ENCODE measurements at regions not wholly inside any gene's neighbourhood (a gene's known extent, or its start where the extent isn't known, plus 50 kb on each side); places are given as distances from the start of the nearest gene placed in this dataset.

- Histone ChIP-seq H3K4me3 (no peak overlapping the region), H3K27ac (no peak overlapping the region), H3K27me3 (peaks cover 100% of the 10 kb centered on the region), H3K36me3 (no peaks in the 10 kb centered on the region), H3K9me3 (ENCODE audit: low read depth) (no peaks in the 10 kb centered on the region), H3K4me1 (ENCODE audit: low read depth) (no peaks in the 10 kb centered on the region)
- TF ChIP-seq CTCF (IDR thresholded peaks at IDR 0.05; ENCODE audit: low read depth, low read length) = no peak
- DNase-seq (ENCODE audit: low read depth in 1 of 2, low spot score in 1 of 2) = no peak
These were observed 80.8 kb downstream of the NR2F2 start for GRCh38 chr15:96411056-96412031.

- peaks cover 4% of the 10 kb centered on the region for H3K4me1 ChIP-seq (ENCODE audit: low read depth)
These were observed 81.8 kb downstream of the NR2F2 start for GRCh38 chr15:96412045-96412905.

GRCh38 chr15:96412906-96413231 is 82.4 kb downstream of the NR2F2 start:
- Histone ChIP-seq H3K36me3 (no peaks in the 10 kb centered on the region), H3K27me3 (peaks cover 100% of the 10 kb centered on the region), H3K4me3 (no peak overlapping the region), H3K9me3 (ENCODE audit: low read depth) (no peaks in the 10 kb centered on the region), H3K4me1 (ENCODE audit: low read depth) (peaks cover 6% of the 10 kb centered on the region), H3K27ac (no peak overlapping the region)
- TF ChIP-seq CTCF (IDR thresholded peaks at IDR 0.05; ENCODE audit: low read depth, low read length) = no peak
- DNase-seq (ENCODE audit: low read depth in 1 of 2, low spot score in 1 of 2) = no peak

More at GRCh38 chr15:96412045-96412905, 81.8 kb downstream of the NR2F2 start:
- no peak overlapping the region for H3K27ac ChIP-seq
- no peaks in the 10 kb centered on the region for H3K9me3 ChIP-seq (ENCODE audit: low read depth)
- H3K4me3 ChIP-seq = no peak overlapping the region
- no peaks in the 10 kb centered on the region for H3K36me3 ChIP-seq
- DNase-seq (ENCODE audit: low read depth in 1 of 2, low spot score in 1 of 2) = no peak
- TF ChIP-seq CTCF (IDR thresholded peaks at IDR 0.05; ENCODE audit: low read depth, low read length) = no peak
- peaks cover 100% of the 10 kb centered on the region for H3K27me3 ChIP-seq

- H3K4me1 ChIP-seq (ENCODE audit: low read depth) = peaks cover 6% of the 10 kb centered on the region
- no peak for TF ChIP-seq CTCF (IDR thresholded peaks at IDR 0.05; ENCODE audit: low read depth, low read length)
- no peak overlapping the region for H3K4me3 ChIP-seq
- H3K27ac ChIP-seq = no peak overlapping the region
- peaks cover 100% of the 10 kb centered on the region for H3K27me3 ChIP-seq
- H3K36me3 ChIP-seq = no peaks in the 10 kb centered on the region
- H3K9me3 ChIP-seq (ENCODE audit: low read depth) = no peaks in the 10 kb centered on the region
- DNase-seq (ENCODE audit: low read depth in 1 of 2, low spot score in 1 of 2) = no peak
These were observed 83.2 kb downstream of the NR2F2 start for GRCh38 chr15:96413657-96414056.

- Histone ChIP-seq H3K4me1 (ENCODE audit: low read depth) (peaks cover 6% of the 10 kb centered on the region), H3K27ac (no peak overlapping the region), H3K27me3 (peaks cover 100% of the 10 kb centered on the region), H3K36me3 (no peaks in the 10 kb centered on the region), H3K4me3 (no peak overlapping the region), H3K9me3 (ENCODE audit: low read depth) (no peaks in the 10 kb centered on the region)
- TF ChIP-seq CTCF (IDR thresholded peaks at IDR 0.05; ENCODE audit: low read depth, low read length) = no peak
- DNase-seq (ENCODE audit: low read depth in 1 of 2, low spot score in 1 of 2) = no peak
These were observed 84.4 kb downstream of the NR2F2 start for GRCh38 chr15:96414875-96415274.
